D721Med (cell line): ENCODE measurements at regions not wholly inside any gene's neighbourhood (a gene's known extent, or its start where the extent isn't known, plus 50 kb on each side); places are given as distances from the start of the nearest gene placed in this dataset.
"Not testable (repeated sequence)": the region's sequence is repeated elsewhere in the genome, so short reads cannot be mapped to it uniquely, and the experiment has no call there.

Experiments
- DNase-seq: peaks from one replicate; pipeline ENCODE4 v3.0.0; 2011; ENCODE audit warnings: low spot score; ENCODE audit not compliant: insufficient read length
- FAIRE-seq: peaks from 2 replicates; lab custom pipeline; 2011; peaks lifted over from hg19 to GRCh38; lab: Jason Lieb, UNC
- CTCF ChIP-seq: IDR thresholded peaks from 2 replicates; pipeline ENCODE4 v1.5.1; 2012; ENCODE audit warnings: mild to moderate bottlenecking, control low read depth; ENCODE audit not compliant: insufficient read depth; ENCODE audit errors: missing control alignments

GRCh38 chr5:117623042-117623805 is 1048.6 kb upstream of the SEMA6A start:
- no peak for TF ChIP-seq CTCF
- FAIRE-seq (no peak), DNase-seq (no peak)

DNA sequence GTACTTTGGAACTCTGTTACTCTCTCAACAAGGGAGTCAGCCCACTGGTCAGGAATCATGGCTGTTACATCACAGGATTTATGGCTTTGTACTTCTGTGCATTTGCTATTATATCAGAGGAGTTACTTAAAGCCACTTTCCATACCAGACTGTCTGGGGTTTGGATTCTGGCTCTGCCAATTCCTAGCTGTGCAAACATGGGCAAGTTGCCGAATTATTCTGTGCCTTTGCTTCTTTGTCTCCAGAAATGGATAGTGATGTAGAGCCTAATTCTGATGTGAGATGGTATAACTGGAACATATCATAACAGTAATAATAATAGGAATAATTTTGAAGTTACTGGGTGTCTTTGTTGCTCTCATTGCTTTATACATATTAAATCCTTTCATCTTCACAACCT is 1047.3 kb upstream of the SEMA6A start:
- no peak for FAIRE-seq
- TF ChIP-seq CTCF, result no peak
- no peak for DNase-seq

- no peak for FAIRE-seq
- TF ChIP-seq CTCF, result no peak
- DNase-seq, result no peak
Observed at GRCh38 chr5:117615226-117615625, 1040.6 kb upstream of the SEMA6A start.

- DNase-seq (no peak), FAIRE-seq (no peak)
- no peak for TF ChIP-seq CTCF
Observed at GRCh38 chr5:117614408-117614807, 1039.8 kb upstream of the SEMA6A start.

- DNase-seq (no peak), FAIRE-seq (no peak)
- no peak for TF ChIP-seq CTCF
Observed at GRCh38 chr5:117604845-117605244, 1030.2 kb upstream of the SEMA6A start.

DNA sequence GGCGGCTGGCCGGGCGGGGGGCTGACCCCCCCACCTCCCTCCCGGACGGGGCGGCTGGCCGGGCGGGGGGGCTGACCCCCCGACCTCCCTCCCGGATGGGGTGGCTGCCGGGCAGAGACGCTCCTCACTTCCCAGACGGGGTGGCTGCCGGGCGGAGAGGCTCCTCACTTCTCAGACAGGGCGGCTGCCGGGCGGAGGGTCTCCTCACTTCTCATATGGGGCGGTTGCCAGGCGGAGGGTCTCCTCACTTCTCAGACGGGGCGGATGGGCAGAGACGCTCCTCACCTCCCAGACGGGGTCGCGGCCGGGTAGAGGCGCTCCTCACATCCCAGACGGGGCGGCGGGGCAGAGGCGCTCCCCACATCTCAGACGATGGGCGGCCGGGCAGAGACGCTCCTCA is 1025.2 kb upstream of the SEMA6A start:
- FAIRE-seq, DNase-seq: not testable (repeated sequence)

GRCh38 chr5:117594166-117594565 is 1019.5 kb upstream of the SEMA6A start:
- TF ChIP-seq CTCF, result no peak
- no peak for FAIRE-seq
- no peak for DNase-seq

- peak; percentile 47 for TF ChIP-seq CTCF
- DNase-seq, result no peak
- FAIRE-seq, result no peak
Observed at GRCh38 chr5:117590944-117591343, 1016.3 kb upstream of the SEMA6A start.
